ENCODE measurements at regions not wholly inside any gene's neighbourhood (a gene's known extent, or its start where the extent isn't known, plus 50 kb on each side); places are given as distances from the start of the nearest gene placed in this dataset.

- H3K4me3 ChIP-seq (replicated peaks; ENCODE audit: low read depth, low read length): no peak overlapping the region
- TF ChIP-seq CTCF (IDR thresholded peaks at IDR 0.05; ENCODE audit: low read length, missing control alignments): no peak
- peak; percentile 14 for DNase-seq (ENCODE audit: low read depth)
These were observed 1512.0 kb upstream of the PRMT6 start for GRCh38 chr1:105544475-105544874.

GRCh38 chr1:105556266-105556665 is 1500.2 kb upstream of the PRMT6 start:
- no peak for DNase-seq (ENCODE audit: low read depth)
- no peak for TF ChIP-seq CTCF (IDR thresholded peaks at IDR 0.05; ENCODE audit: low read length, missing control alignments)

GRCh38 chr1:105558023-105558422 is 1498.5 kb upstream of the PRMT6 start:
- TF ChIP-seq CTCF (IDR thresholded peaks at IDR 0.05; ENCODE audit: low read length, missing control alignments): no peak
- no peak for DNase-seq (ENCODE audit: low read depth)
- H3K4me3 ChIP-seq (replicated peaks; ENCODE audit: low read depth, low read length): no peak overlapping the region

More at GRCh38 chr1:105556266-105556665, 1500.2 kb upstream of the PRMT6 start:
- no peak overlapping the region for H3K4me3 ChIP-seq (replicated peaks; ENCODE audit: low read depth, low read length)

- DNase-seq (ENCODE audit: low read depth): no peak
- TF ChIP-seq CTCF (IDR thresholded peaks at IDR 0.05; ENCODE audit: low read length, missing control alignments): no peak
- no peak overlapping the region for H3K4me3 ChIP-seq (replicated peaks; ENCODE audit: low read depth, low read length)
These were observed 1491.5 kb upstream of the PRMT6 start for GRCh38 chr1:105565006-105565405.

GRCh38 chr1:105585791-105586190 is 1470.7 kb upstream of the PRMT6 start:
- no peak overlapping the region for H3K4me3 ChIP-seq (replicated peaks; ENCODE audit: low read depth, low read length)
- TF ChIP-seq CTCF (IDR thresholded peaks at IDR 0.05; ENCODE audit: low read length, missing control alignments): no peak
- no peak for DNase-seq (ENCODE audit: low read depth)

- no peak for TF ChIP-seq CTCF (IDR thresholded peaks at IDR 0.05; ENCODE audit: low read length, missing control alignments)
- DNase-seq (ENCODE audit: low read depth): no peak
These were observed 1464.8 kb upstream of the PRMT6 start for GRCh38 chr1:105591681-105592080.

GRCh38 chr1:105608713-105609112 is 1447.8 kb upstream of the PRMT6 start:
- no peak overlapping the region for H3K4me3 ChIP-seq (replicated peaks; ENCODE audit: low read depth, low read length)
- TF ChIP-seq CTCF (IDR thresholded peaks at IDR 0.05; ENCODE audit: low read length, missing control alignments): peak; percentile 35
- DNase-seq (ENCODE audit: low read depth): peak; percentile 43

More at GRCh38 chr1:105591681-105592080, 1464.8 kb upstream of the PRMT6 start:
- H3K4me3 ChIP-seq (replicated peaks; ENCODE audit: low read depth, low read length): no peak overlapping the region
